Endothelial cell of umbilical vein (primary cell): ENCODE measurements at regions not wholly inside any gene's neighbourhood (a gene's known extent, or its start where the extent isn't known, plus 50 kb on each side); places are given as distances from the start of the nearest gene placed in this dataset.

Experiments used
- BruUV-seq: library from RNA; stranded (reverse); fragments of 400-500 nt; replicated peaks from 2 replicates; lab custom pipeline; 2021; lab: Mats Ljungman, UMichigan
- CTCF ChIA-PET: fragments of 300-600, 350-600 bp; sonication (Branson Sonifier 250); formaldehyde crosslinking; loops from one replicate; lab custom pipeline; 2021; ENCODE audit warnings: antibody characterized with exemption, inconsistent platforms; lab: Charles Lee
- POLR2A ChIA-PET: fragments of 300-600, 350-600 bp; sonication (Branson Sonifier 250); formaldehyde crosslinking; loops from one replicate; lab custom pipeline; 2021; ENCODE audit warnings: antibody characterized with exemption, inconsistent platforms; lab: Charles Lee
- DNase-seq: peaks from one replicate; pipeline ENCODE4 v3.0.0-alpha.2; 2011; ENCODE audit warnings: low read depth, low spot score
- FAIRE-seq: peaks from 2 replicates; lab custom pipeline; 2011; peaks lifted over from hg19 to GRCh38; lab: Jason Lieb, UNC
- H2AFZ ChIP-seq: 2 replicates; pipeline ENCODE4 v1.6.0; 2012; ENCODE audit warnings: low read depth, low read length, control low read depth, inconsistent platforms
- H3K27ac ChIP-seq: 2 replicates; pipeline ENCODE4 v1.5.1; 2011; ENCODE audit warnings: low read depth, mild to moderate bottlenecking, control low read depth, low read length, moderate library complexity; ENCODE audit not compliant: insufficient read depth
- H3K27me3 ChIP-seq, 2 experiments: 2 replicates each; pipeline versions ENCODE4 v1.6.0 to v1.6.1; 2011; ENCODE audit warnings: low read length in 2 of 2, mixed read lengths in 1 of 2; ENCODE audit not compliant: control insufficient read depth in 2 of 2, insufficient read depth in 2 of 2
- H3K36me3 ChIP-seq, 2 experiments: 2 replicates in 1 of 2; 3 replicates in 1 of 2; pipeline ENCODE4 v1.5.1; 2011; ENCODE audit warnings: low read length in 2 of 2, mild to moderate bottlenecking in 1 of 2, moderate library complexity in 1 of 2; ENCODE audit not compliant: control insufficient read depth in 2 of 2, insufficient read depth in 2 of 2; ENCODE audit errors: extremely low read depth in 1 of 2
- H3K4me1 ChIP-seq: 3 replicates; pipeline ENCODE4 v1.5.1; 2011; ENCODE audit warnings: mild to moderate bottlenecking, low read length; ENCODE audit not compliant: control insufficient read depth, insufficient read depth; ENCODE audit errors: extremely low read depth
- H3K4me2 ChIP-seq: 2 replicates; pipeline ENCODE4 v1.6.1; 2011; ENCODE audit warnings: low read length, control low read depth, mixed read lengths; ENCODE audit not compliant: insufficient read depth
- H3K4me3 ChIP-seq, 3 experiments: fragments of 200-600 bp in 1 of 3; sonication (generic), shearing (Covaris generic) in 1 of 3; replicated peaks in 1 of 3; 2 replicates each; pipeline ENCODE4 v1.5.1; 2011 to 2016; ENCODE audit warnings: control low read depth in 3 of 3, low read length in 3 of 3, mild to moderate bottlenecking in 2 of 3, inconsistent platforms in 1 of 3, low read depth in 1 of 3, moderate library complexity in 1 of 3; ENCODE audit not compliant: insufficient read depth in 1 of 3
- H3K79me2 ChIP-seq: 2 replicates; pipeline ENCODE4 v1.6.0; 2012; ENCODE audit warnings: low read length, inconsistent platforms; ENCODE audit not compliant: control insufficient read depth, insufficient read depth
- H3K9ac ChIP-seq: replicated peaks from 2 replicates; pipeline ENCODE3; 2011; ENCODE audit warnings: low read length, control low read depth; ENCODE audit not compliant: insufficient read depth; ENCODE audit errors: extremely low read depth
- H3K9me1 ChIP-seq: replicated peaks from 3 replicates; pipeline ENCODE4 v1.6.0; 2011; ENCODE audit warnings: mild to moderate bottlenecking, low read length; ENCODE audit not compliant: control insufficient read depth, insufficient read depth; ENCODE audit errors: extremely low read depth
- H3K9me3 ChIP-seq: replicated peaks from 2 replicates; pipeline ENCODE4 v1.5.1; 2012; ENCODE audit warnings: low read length, inconsistent platforms; ENCODE audit not compliant: control insufficient read depth, insufficient read depth
- H4K20me1 ChIP-seq: replicated peaks from 2 replicates; pipeline ENCODE3; 2011; ENCODE audit warnings: mild to moderate bottlenecking, low read length; ENCODE audit not compliant: control insufficient read depth, insufficient read depth; ENCODE audit errors: extremely low read depth
- CTCF ChIP-seq, 2 donors: IDR thresholded peaks; 1 replicate in 1 of 2; 2 replicates in 1 of 2; pipeline ENCODE4 v1.5.1; 2011; ENCODE audit warnings: low read length in 2 of 2, mild to moderate bottlenecking in 2 of 2, moderate library complexity in 2 of 2, control low read depth in 1 of 2, inconsistent platforms in 1 of 2, low read depth in 1 of 2; ENCODE audit not compliant: insufficient read depth in 1 of 2; ENCODE audit errors: extremely low read depth in 1 of 2
- EZH2 ChIP-seq: IDR thresholded peaks from 2 replicates; pipeline ENCODE4 v1.6.1; 2012; ENCODE audit warnings: borderline replicate concordance, low read depth, mild to moderate bottlenecking, moderate library complexity, low read length, inconsistent platforms; ENCODE audit not compliant: severe bottlenecking
- FOS ChIP-seq: IDR thresholded peaks from 2 replicates; pipeline ENCODE4 v1.6.1; 2011; ENCODE audit warnings: mild to moderate bottlenecking, low read length, moderate library complexity, borderline replicate concordance; ENCODE audit not compliant: insufficient read depth
- GATA2 ChIP-seq: IDR thresholded peaks from 2 replicates; pipeline ENCODE4 v1.7.0; 2011; ENCODE audit warnings: low read depth, mild to moderate bottlenecking, moderate library complexity, mixed read lengths, low read length; ENCODE audit not compliant: insufficient read length, insufficient read depth
- JUN ChIP-seq: IDR thresholded peaks from 2 replicates; pipeline ENCODE4 v1.6.1; 2011; ENCODE audit warnings: borderline replicate concordance, low read depth; ENCODE audit not compliant: insufficient read length, insufficient read depth
- MYC ChIP-seq: IDR thresholded peaks from one replicate; pipeline ENCODE4 v1.6.1; 2011; ENCODE audit warnings: mild to moderate bottlenecking, low read depth, low read length
- POLR2A ChIP-seq: IDR thresholded peaks from 2 replicates; pipeline ENCODE4 v1.6.1; 2012; ENCODE audit warnings: low read depth, mild to moderate bottlenecking, control low read depth, low read length
- POLR2AphosphoS5 ChIP-seq: IDR thresholded peaks from 2 replicates; pipeline ENCODE4 v1.6.1; 2012; ENCODE audit warnings: low read depth, mild to moderate bottlenecking, control low read depth, low read length, moderate library complexity; ENCODE audit not compliant: insufficient read depth
- dilution Hi-C: fragments of 300-500 bp; cut with MboI; formaldehyde crosslinking; loops from one replicate; pipeline ENCODE4 v1.15.0; 2019; ENCODE audit warnings: low sequenced_read_pairs; ENCODE audit not compliant: extremely low pct_ligation_motif_present
- intact Hi-C: fragments of 100-400 bp; cut with micrococcal nuclease; formaldehyde crosslinking; loops from one replicate; pipeline ENCODE4 v1.10.0; 2022
- TF ChIP-seq, protein P1 (sequence below): IDR thresholded peaks from 2 replicates; pipeline ENCODE4 v1.6.1; 2011; ENCODE audit not compliant: insufficient read depth, insufficient read length

DNA sequence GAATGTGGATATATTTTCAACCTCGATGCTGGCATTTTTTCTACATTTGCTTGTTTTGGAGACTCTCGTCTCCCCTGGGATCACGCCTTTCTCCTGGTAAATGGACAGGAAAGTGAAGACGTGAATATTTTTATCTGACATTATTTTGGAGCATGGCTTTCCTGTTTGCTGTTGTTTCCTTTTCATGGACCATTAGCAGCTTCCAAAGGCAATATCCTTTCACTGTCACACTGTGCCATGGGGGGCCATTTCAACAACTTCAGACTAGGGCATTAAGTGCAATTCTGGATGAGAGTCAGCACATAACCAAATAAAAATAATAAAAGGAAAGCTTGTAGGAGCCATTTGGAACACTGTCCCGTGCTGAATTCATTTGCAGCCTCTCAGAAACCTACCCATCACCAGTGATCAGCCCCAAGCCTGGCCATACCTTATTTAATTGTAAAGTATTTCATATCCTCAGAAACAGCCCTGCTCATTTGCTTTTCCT, 75.9 kb upstream of the NEUROD6 start:
- BruUV-seq = no TSS peak
- Histone ChIP-seq H3K9me3 (no peaks in the 10 kb centered on the region), H2AFZ (no peak overlapping the region), H3K4me3 (no peak overlapping the region), H3K36me3 (no peaks in the 10 kb centered on the region), H3K4me2 (no peak overlapping the region), H3K9me1 (no peaks in the 10 kb centered on the region), H4K20me1 (no peaks in the 10 kb centered on the region), H3K27ac (no peak overlapping the region), H3K79me2 (no peaks in the 10 kb centered on the region), H3K27me3 (no peaks in the 10 kb centered on the region), H3K4me1 (no peaks in the 10 kb centered on the region), H3K9ac (no peak overlapping the region)
- dilution Hi-C loops (no loop called here), intact Hi-C loops (no loop called here)
- TF ChIP-seq JUN (no peak), POLR2AphosphoS5 (no peak), EZH2 (no peak), CTCF (IDR thresholded peaks at IDR 0.05; ENCODE audit: extremely low read depth in 1 of 2, insufficient read depth in 1 of 2, low read depth in 1 of 2, low read length in 2 of 2) (no peak), FOS (no peak), GATA2 (no peak), MYC (no peak), POLR2A (no peak)
- TF ChIP-seq, protein P1, sequence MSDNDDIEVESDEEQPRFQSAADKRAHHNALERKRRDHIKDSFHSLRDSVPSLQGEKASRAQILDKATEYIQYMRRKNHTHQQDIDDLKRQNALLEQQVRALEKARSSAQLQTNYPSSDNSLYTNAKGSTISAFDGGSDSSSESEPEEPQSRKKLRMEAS = no peak
- ChIA-PET CTCF (interaction anchor here (1.2 kb wide), 1 partner anchor 27 kb away, joined by 4 read pairs; no protein-coding TSS in a partner anchor), POLR2A (no interaction called here)
- DNase-seq (no peak), FAIRE-seq (no peak)
